Subcutaneous abdominal adipose tissue (tissue), 5 donors: ENCODE measurements at regions not wholly inside any gene's neighbourhood (a gene's known extent, or its start where the extent isn't known, plus 50 kb on each side); places are given as distances from the start of the nearest gene placed in this dataset.
"Not testable (repeated sequence)": the region's sequence is repeated elsewhere in the genome, so short reads cannot be mapped to it uniquely, and the experiment has no call there.

Source experiments
- H3K27ac ChIP-seq: one replicate; pipeline ENCODE4 v1.7.0; 2013; ENCODE audit warnings: low read depth, mild to moderate bottlenecking, inconsistent platforms, low read length, moderate library complexity
- H3K27me3 ChIP-seq, 5 donors: one replicate each; pipeline ENCODE4 v1.7.0; 2013; ENCODE audit warnings: low read length in 5 of 5, inconsistent platforms in 1 of 5; ENCODE audit not compliant: control insufficient read depth in 5 of 5, insufficient read depth in 4 of 5
- H3K36me3 ChIP-seq, 5 donors: one replicate each; pipeline ENCODE4 v1.7.0; 2013; ENCODE audit warnings: low read length in 5 of 5; ENCODE audit not compliant: control insufficient read depth in 5 of 5, insufficient read depth in 5 of 5
- H3K4me1 ChIP-seq, 5 donors: one replicate each; pipeline ENCODE4 v1.7.0; 2013; ENCODE audit warnings: low read length in 5 of 5, mild to moderate bottlenecking in 3 of 5, moderate library complexity in 1 of 5; ENCODE audit not compliant: control insufficient read depth in 5 of 5, insufficient read depth in 5 of 5
- H3K4me3 ChIP-seq, 5 donors: one replicate each; pipeline ENCODE4 v1.7.0; 2013; ENCODE audit warnings: low read length in 5 of 5, low read depth in 1 of 5
- H3K9ac ChIP-seq, 5 donors: one replicate each; pipeline ENCODE4 v1.7.0; 2013; ENCODE audit warnings: low read length in 5 of 5, mild to moderate bottlenecking in 4 of 5, moderate library complexity in 3 of 5
- H3K9me3 ChIP-seq, 5 donors: one replicate each; pipeline ENCODE4 v1.7.0; 2013; ENCODE audit warnings: low read length in 5 of 5; ENCODE audit not compliant: control insufficient read depth in 5 of 5
- donor health status: healthy.
- donor health status: healthy.
- donor health status: healthy.
- donor health status: healthy.
- donor health status: healthy.

DNA sequence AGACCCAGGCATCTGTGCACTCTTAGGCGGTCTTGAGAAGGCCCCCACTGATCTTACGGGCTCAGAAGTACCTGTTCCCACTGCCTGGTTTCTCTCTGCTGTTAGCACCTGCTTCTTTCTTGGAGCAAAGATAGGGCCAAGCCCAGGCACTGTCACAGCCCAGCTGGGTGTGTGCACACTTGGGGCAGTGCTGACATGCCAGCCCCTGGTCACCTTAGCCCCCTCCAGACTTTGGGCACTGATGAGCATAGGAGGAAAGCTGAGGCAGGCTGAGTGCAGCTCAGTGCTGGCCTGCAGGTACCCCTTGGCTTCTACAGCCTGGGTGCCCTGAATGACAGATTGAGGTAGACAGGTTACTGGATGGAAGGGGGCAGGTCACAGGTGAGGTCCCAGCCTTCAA, 105.7 kb upstream of the AHI1 start:
- Histone ChIP-seq H3K4me1 (no peaks in the 10 kb centered on the region), H3K4me3 (no peak overlapping the region), H3K9me3 (peaks cover 0 to 4% (median 0%) of the 10 kb centered on the region in 5 donors), H3K9ac (no peak overlapping the region), H3K27ac (no peak overlapping the region), H3K36me3 (no peaks in the 10 kb centered on the region), H3K27me3 (no peaks in the 10 kb centered on the region)

DNA sequence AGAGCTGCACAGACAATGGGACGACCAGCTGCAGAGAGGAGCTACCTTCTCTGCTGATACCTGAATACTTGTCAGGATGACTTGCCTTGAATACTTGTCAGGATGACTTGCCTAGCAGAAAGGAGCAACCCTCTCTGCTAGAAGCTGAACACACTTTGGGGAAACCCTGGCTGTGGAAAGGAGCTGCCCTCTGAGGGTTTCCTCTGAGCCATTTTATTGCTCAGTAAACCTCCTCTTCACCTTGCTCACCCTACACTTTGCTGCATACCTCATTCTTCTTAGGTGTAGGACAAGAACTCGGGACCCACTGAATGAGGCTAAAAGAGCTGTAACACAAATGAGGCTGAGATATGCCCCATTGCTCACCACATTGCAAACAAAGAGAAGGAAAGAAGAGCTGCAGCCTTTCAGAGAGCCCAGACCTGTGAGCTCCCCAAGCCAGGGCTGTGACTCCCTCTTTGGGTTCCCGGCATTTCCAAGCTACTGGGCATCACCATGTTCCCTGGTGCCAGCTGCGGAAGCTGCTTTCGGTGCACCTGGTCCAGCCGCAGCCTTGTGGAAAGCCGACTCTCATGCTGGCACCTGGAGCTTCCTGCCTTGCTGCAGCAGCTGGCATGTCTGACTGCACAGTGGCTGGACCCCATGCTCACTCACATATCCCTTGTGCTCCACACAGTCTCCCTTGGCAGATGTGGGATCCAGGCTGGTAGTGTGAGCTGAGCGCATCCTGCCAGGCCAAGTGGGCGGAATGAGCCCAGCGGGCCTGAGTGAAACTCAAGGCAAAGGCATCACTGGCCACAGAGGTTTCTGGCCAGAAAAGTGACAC, 106.7 kb upstream of the AHI1 start:
- H3K36me3 ChIP-seq: no peaks in the 10 kb centered on the region
- H3K4me3 ChIP-seq: no peak overlapping the region
- no peak overlapping the region for H3K9ac ChIP-seq
- no peak overlapping the region for H3K27ac ChIP-seq
- H3K9me3 ChIP-seq: peaks cover 0 to 4% (median 0%) of the 10 kb centered on the region in 5 donors
- no peaks in the 10 kb centered on the region for H3K27me3 ChIP-seq
- no peaks in the 10 kb centered on the region for H3K4me1 ChIP-seq

DNA sequence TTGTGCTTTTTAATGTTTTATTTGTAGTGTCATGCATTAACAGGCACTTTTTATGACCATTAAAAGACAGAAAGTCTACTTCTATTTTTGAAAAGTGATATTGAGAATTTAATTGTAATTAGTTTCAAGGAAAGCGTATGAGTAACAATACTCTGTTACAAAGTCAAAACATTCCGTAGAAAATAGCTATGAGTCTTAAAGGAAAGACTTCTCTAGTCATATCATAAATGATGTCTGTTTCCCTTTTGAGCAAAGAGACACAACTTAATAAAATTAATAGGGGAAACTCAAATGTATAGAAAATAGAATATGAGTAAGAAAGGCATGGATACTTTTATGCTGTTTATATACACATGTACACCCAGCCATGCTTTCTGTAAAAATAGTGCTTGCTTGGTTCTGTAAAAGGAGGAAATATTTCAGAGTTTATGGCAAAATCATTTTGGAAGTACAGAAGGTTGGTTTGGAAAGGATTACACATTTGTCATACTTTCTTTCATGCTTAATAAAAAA, 107.8 kb upstream of the AHI1 start:
- H3K9ac ChIP-seq: no peak overlapping the region
- peaks cover 0 to 4% (median 0%) of the 10 kb centered on the region in 5 donors for H3K9me3 ChIP-seq
- H3K4me3 ChIP-seq: no peak overlapping the region

DNA sequence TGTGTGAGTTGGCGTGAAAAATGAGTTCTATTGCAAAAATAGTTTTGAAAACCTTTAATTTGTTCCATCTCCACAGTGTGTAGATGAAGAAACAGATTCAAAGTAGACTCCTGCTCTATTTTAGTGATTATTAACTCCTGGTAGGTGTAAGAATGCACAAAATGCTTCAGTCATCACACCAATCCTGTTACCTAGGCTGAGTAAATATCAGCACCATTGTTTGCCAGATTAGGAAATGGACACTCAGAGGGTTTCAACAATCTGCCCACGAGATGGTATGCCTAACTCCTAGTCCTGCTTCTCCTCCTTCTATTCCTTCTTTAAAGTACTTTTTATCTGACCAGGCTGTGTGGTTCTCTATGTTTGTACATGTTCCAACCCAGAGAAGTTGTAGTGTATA, 108.9 kb upstream of the AHI1 start:
- Histone ChIP-seq H3K9ac (no peak overlapping the region), H3K36me3 (no peaks in the 10 kb centered on the region), H3K27ac (no peak overlapping the region), H3K4me3 (no peak overlapping the region), H3K27me3 (no peaks in the 10 kb centered on the region), H3K9me3 (peaks cover 0 to 4% (median 0%) of the 10 kb centered on the region in 5 donors), H3K4me1 (no peaks in the 10 kb centered on the region)

More for the DNA sequence above, 107.8 kb upstream of the AHI1 start:
- Histone ChIP-seq H3K4me1 (no peaks in the 10 kb centered on the region), H3K27ac (no peak overlapping the region), H3K36me3 (no peaks in the 10 kb centered on the region), H3K27me3 (no peaks in the 10 kb centered on the region)

DNA sequence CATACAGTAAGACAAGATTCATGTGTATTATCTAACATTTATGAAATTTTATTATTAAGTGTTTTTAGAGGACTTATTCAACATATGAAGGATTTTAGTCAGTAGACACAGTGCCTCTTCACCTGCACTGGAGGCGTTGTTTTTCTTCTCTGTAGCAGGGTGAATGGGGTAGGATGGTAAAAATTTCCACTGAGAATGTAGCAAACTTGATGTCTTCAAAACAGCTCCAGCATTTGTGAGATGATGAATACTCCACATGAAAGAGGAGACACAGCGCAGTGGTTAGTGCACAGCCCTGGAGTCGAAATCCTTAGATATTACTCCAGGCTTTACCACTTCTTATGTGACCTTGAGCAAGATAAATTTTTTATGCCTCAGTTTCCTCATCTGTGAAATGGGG, 110.5 kb upstream of the AHI1 start:
- H3K36me3 ChIP-seq: no peaks in the 10 kb centered on the region
- no peak overlapping the region for H3K27ac ChIP-seq
- no peaks in the 10 kb centered on the region for H3K4me1 ChIP-seq
- H3K27me3 ChIP-seq: no peaks in the 10 kb centered on the region
- no peaks in the 10 kb centered on the region for H3K9me3 ChIP-seq
- H3K4me3 ChIP-seq: no peak overlapping the region
- H3K9ac ChIP-seq: no peak overlapping the region

DNA sequence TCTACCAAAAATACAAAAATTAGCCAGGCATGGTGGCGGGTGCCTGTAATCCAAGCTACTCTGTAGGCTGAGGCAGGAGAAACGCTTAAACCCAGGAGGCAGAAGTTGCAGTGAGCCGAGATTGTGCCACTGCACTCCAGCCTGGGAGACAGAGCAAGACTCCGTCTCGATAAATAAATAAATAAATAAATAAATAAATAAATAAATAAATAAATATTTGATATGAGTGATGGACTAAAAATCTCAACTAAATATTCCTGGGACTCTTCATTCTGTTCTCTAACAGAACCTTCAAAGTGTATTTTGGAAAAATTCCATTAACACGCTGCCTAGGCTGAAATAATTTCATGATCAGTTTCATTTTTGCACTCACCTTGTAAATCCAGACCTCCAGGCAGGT, 112.7 kb upstream of the AHI1 start:
- not testable (repeated sequence) for H3K9me3 ChIP-seq, H3K4me1 ChIP-seq, H3K9ac ChIP-seq

DNA sequence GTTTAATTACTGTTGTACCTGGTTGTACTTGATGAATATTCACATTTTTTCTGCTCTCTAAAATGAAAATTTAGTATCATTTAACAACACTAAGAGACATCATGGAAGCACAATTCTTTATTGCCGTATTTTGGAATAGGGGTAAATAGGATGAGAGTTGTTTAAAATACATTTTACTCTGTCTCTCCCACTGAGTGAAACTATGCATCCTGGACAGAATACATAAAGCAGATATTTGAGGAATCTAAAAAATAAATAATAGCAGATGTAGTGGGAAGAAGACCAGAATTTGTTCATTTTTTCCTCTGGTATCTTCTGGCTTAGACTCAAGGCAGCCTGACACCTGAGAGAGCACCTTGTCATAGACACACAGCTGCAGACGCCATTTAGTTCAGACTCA, 119.1 kb upstream of the AHI1 start:
- Histone ChIP-seq H3K9ac (no peak overlapping the region), H3K4me1 (no peaks in the 10 kb centered on the region), H3K9me3 (no peaks in the 10 kb centered on the region), H3K27ac (no peak overlapping the region), H3K27me3 (no peaks in the 10 kb centered on the region), H3K4me3 (no peak overlapping the region), H3K36me3 (no peaks in the 10 kb centered on the region)

More for the DNA sequence above, 112.7 kb upstream of the AHI1 start:
- H3K27me3 ChIP-seq, H3K4me3 ChIP-seq, H3K27ac ChIP-seq, H3K36me3 ChIP-seq: not testable (repeated sequence)

DNA sequence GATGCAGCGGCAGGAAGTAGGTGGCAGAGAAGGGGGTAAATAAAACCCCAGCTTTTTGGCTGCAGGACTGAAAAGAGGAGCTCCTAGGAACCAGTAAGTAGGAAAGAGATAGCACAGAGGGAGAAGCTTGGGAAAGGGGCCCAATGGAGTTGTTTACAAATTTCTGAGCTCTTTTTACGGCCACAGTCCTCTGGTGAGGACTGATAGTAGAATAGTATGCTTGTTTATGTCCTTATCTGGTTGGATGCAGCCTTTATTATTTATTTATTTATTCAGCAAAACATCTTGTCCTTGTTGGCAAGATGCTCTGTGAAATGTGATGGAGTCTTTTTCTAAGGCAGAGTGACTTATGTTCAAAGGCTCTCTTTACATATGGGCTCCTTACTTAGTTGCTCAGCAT, 119.7 kb upstream of the AHI1 start:
- no peaks in the 10 kb centered on the region for H3K4me1 ChIP-seq
- H3K9ac ChIP-seq: no peak overlapping the region
- no peaks in the 10 kb centered on the region for H3K36me3 ChIP-seq
- no peak overlapping the region for H3K4me3 ChIP-seq
- no peak overlapping the region for H3K27ac ChIP-seq
- no peaks in the 10 kb centered on the region for H3K9me3 ChIP-seq
- H3K27me3 ChIP-seq: no peaks in the 10 kb centered on the region

DNA sequence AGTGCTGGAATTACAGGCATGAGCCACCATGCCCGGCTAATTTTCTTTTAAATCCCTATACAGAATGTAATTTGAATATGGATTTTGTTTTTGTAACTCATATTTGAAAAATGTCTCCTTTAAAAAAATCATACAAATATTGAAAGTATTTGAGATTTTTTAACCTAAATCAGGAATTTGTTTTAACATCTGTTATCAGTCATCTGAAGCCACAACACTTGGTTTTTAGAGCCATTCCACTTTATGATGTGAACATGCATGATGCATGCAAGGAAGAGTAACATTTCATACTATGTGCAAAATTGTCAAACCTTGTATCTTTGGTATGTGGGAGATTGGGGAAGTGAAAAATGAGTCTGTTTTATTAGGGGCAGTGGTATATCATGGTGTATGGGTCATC, 124.5 kb upstream of the AHI1 start:
- H3K27me3 ChIP-seq: no peaks in the 10 kb centered on the region
- H3K4me1 ChIP-seq: no peaks in the 10 kb centered on the region

DNA sequence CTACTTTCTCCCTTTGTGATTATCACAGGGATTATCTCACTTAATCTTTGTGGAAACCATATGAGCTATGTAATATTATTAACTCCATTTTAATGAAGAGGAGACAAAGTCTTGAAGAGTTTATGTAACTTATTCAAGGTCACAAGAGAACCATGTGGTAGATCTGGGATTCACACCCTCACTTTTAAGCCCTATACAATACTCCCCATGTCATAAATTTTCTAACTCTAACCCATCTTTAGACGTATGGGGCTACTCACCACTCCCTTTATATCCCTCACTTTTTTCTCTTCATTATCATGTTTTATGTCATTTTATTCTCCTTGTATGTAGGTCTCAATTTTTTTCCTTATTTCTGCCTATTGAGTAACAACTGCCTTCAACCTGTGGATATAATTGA, 126.4 kb upstream of the AHI1 start:
- Histone ChIP-seq H3K36me3 (no peaks in the 10 kb centered on the region), H3K9me3 (no peaks in the 10 kb centered on the region), H3K4me1 (no peaks in the 10 kb centered on the region), H3K9ac (no peak overlapping the region), H3K27me3 (no peaks in the 10 kb centered on the region), H3K4me3 (no peak overlapping the region), H3K27ac (no peak overlapping the region)

More for the DNA sequence above, 124.5 kb upstream of the AHI1 start:
- H3K27ac ChIP-seq: no peak overlapping the region
- H3K36me3 ChIP-seq: no peaks in the 10 kb centered on the region
- H3K9me3 ChIP-seq: no peaks in the 10 kb centered on the region
- H3K9ac ChIP-seq: no peak overlapping the region
- H3K4me3 ChIP-seq: no peak overlapping the region
